Prostate gland (tissue), 2 donors: ENCODE measurements at regions not wholly inside any gene's neighbourhood (a gene's known extent, or its start where the extent isn't known, plus 50 kb on each side); places are given as distances from the start of the nearest gene placed in this dataset.

Experiments used
- DNase-seq: peaks from one replicate; pipeline ENCODE4 v3.0.0-alpha.2; 2019; ENCODE audit warnings: low spot score
- H3K27ac ChIP-seq, 2 donors: fragments of 200-600 bp; sonication (generic); 2 replicates each; pipeline ENCODE4 v1.5.1; 2017 to 2019
- H3K27me3 ChIP-seq: fragments of 200-600 bp; sonication (generic); replicated peaks from 2 replicates; pipeline ENCODE4 v1.5.1; 2019; ENCODE audit not compliant: insufficient read depth
- H3K36me3 ChIP-seq, 2 donors: fragments of 200-600 bp; sonication (generic); 1 replicate in 1 of 2; 2 replicates in 1 of 2; pipeline versions ENCODE4 v1.5.1 to v1.8.1; 2017 to 2019
- H3K4me1 ChIP-seq: fragments of 200-600 bp; sonication (generic); replicated peaks from 2 replicates; pipeline ENCODE4 v1.5.1; 2019
- H3K4me3 ChIP-seq, 2 donors: fragments of 200-600 bp; sonication (generic); 2 replicates each; pipeline ENCODE4 v1.5.1; 2017 to 2019
- H3K9me3 ChIP-seq: fragments of 200-600 bp; sonication (generic); 2 replicates; pipeline ENCODE4 v1.5.1; 2017
- POLR2A ChIP-seq: fragments of 450-650 bp; IDR thresholded peaks from one replicate; pipeline ENCODE4 v1.6.1; 2016; ENCODE audit warnings: antibody characterized with exemption, mild to moderate bottlenecking
- POLR2AphosphoS5 ChIP-seq: sonication (generic); formaldehyde crosslinking; IDR thresholded peaks from one replicate; pipeline ENCODE4 v1.6.1; 2017; ENCODE audit warnings: antibody characterized with exemption
- WGBS: methylation state at CpG from one replicate; pipeline ENCODE4 v1.1.5; 2018; 5-methylcytosine and 5-hydroxymethylcytosine counted together
- intact Hi-C: fragments of 100-400 bp; cut with DNase I; formaldehyde crosslinking; loops from one replicate; pipeline ENCODE4 v1.14.2; 2022
- TF ChIP-seq, protein P1 (sequence below), 4 experiments: fragments of 200-600 bp in 2 of 4; fragments of 450-650 bp in 2 of 4; sonication (generic) in 2 of 4; IDR thresholded peaks; 1 replicate in 3 of 4; 2 replicates in 1 of 4; pipeline ENCODE4 v1.5.1; 2016 to 2019; ENCODE audit warnings: antibody characterized with exemption in 4 of 4, mild to moderate bottlenecking in 2 of 4, moderate library complexity in 2 of 4

DNA sequence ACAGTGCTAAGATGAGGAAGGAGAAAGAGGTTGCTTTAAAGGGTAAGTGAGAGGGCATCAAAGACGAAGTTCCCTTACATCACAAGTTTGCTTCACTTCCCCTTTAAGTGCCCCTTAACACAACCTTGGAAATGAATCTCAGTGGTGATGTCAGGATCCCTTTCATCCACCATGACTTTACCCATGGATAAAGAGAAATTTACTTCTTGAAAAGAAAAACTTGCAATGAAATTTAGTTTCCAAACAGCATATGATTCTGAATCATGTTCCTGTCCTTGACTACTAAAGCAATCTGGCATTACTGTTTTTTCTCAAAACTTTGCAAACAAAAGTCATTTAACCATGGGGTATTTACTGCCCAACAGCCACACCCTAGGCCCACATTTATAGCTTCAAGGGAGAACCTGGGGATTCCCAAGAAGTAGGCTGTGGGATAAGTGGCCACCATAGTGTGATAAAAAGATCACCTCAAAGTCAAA, 135.9 kb downstream of the ITGB8 start:
- H3K36me3 ChIP-seq = no peaks in the 10 kb centered on the region
- 71% methylated on average over 1 of the region's 1 CpG for WGBS
- H3K4me1 ChIP-seq = no peaks in the 10 kb centered on the region
- no peak overlapping the region for H3K27ac ChIP-seq
- TF ChIP-seq, protein P1, sequence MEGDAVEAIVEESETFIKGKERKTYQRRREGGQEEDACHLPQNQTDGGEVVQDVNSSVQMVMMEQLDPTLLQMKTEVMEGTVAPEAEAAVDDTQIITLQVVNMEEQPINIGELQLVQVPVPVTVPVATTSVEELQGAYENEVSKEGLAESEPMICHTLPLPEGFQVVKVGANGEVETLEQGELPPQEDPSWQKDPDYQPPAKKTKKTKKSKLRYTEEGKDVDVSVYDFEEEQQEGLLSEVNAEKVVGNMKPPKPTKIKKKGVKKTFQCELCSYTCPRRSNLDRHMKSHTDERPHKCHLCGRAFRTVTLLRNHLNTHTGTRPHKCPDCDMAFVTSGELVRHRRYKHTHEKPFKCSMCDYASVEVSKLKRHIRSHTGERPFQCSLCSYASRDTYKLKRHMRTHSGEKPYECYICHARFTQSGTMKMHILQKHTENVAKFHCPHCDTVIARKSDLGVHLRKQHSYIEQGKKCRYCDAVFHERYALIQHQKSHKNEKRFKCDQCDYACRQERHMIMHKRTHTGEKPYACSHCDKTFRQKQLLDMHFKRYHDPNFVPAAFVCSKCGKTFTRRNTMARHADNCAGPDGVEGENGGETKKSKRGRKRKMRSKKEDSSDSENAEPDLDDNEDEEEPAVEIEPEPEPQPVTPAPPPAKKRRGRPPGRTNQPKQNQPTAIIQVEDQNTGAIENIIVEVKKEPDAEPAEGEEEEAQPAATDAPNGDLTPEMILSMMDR (IDR thresholded peaks at IDR 0.05) = no peak
- no peaks in the 10 kb centered on the region for H3K9me3 ChIP-seq
- DNase-seq = no peak
- intact Hi-C loops = no loop called here
- H3K27me3 ChIP-seq = no peaks in the 10 kb centered on the region
- H3K4me3 ChIP-seq = no peak overlapping the region

DNA sequence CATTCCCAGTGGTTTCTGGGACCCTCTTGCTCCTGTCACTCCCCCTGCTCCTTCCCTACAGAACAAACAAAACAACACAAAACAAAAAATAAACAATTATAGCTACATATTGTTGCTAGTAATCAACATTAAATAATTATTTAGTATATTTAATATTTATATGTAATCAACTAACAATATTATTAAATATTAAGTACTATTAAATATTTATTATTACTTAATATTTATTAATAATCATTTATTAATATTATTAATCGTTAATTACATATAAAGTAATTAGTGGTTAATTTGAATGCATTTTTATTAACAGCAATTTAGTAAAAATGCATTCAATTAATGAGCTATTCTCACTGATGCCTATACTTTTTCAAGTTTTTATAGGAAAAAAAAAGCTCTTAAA, 139.4 kb downstream of the ITGB8 start:
- no peaks in the 10 kb centered on the region for H3K4me1 ChIP-seq
- no peaks in the 10 kb centered on the region for H3K36me3 ChIP-seq
- intact Hi-C loops = no loop called here
- no peak overlapping the region for H3K27ac ChIP-seq
- 52% methylated on average over 1 of the region's 1 CpG for WGBS
- H3K27me3 ChIP-seq = no peaks in the 10 kb centered on the region
- H3K9me3 ChIP-seq = no peaks in the 10 kb centered on the region
- no peak overlapping the region for H3K4me3 ChIP-seq
- DNase-seq = no peak
- TF ChIP-seq POLR2AphosphoS5 = no peak
- TF ChIP-seq, protein P1 (IDR thresholded peaks at IDR 0.05) = no peak

DNA sequence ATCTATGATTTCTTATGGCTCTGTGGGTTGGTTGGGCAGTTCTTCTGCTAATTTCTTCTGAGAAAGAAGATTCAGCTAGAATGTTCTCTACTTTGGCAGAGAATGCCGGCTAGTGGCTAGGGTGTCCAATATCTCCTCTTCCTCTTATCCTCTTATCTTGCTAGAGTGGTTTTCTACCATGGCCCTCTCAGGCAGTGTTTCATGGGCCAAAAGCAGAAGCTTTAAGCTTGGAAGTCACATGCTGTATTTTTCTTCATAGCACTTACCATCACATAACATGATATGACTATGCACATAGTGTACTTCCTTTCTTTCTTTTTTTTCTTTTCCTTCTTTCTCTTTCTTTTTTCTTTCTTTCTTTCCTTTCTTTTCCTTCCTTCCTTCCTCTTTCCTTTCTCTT, 140.0 kb downstream of the ITGB8 start:
- TF ChIP-seq, protein P1 (IDR thresholded peaks at IDR 0.05) = no peak
- TF ChIP-seq POLR2AphosphoS5 (no peak), POLR2A (no peak)
- Histone ChIP-seq H3K4me3 (no peak overlapping the region), H3K36me3 (no peaks in the 10 kb centered on the region), H3K27ac (no peak overlapping the region), H3K27me3 (no peaks in the 10 kb centered on the region), H3K4me1 (no peaks in the 10 kb centered on the region), H3K9me3 (no peaks in the 10 kb centered on the region)
- intact Hi-C loops = no loop called here
- DNase-seq = no peak
- WGBS = 70% methylated on average over 1 of the region's 1 CpG

DNA sequence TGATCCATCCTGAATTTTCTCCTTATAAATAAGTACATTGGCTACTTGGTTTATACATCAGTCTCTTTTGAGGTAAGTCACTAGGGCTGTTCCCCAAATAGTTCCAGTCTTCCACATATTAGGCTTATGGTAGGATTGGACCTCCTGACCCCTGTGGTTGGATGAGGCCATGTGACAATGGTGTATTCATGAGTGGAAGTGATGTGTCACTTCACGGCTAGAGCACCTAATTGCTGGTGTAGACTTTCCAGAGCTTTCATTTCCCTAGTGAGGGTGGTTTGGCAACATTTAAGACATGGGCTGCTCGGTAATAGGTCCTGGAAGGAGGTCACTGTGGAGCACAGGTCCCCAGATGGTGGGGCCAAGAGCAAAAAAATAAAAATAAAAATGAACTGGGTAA, 141.2 kb upstream of the ABCB5 start:
- Histone ChIP-seq H3K9me3 (no peaks in the 10 kb centered on the region), H3K4me3 (no peak overlapping the region), H3K27ac (no peak overlapping the region), H3K27me3 (no peaks in the 10 kb centered on the region), H3K36me3 (no peaks in the 10 kb centered on the region), H3K4me1 (no peaks in the 10 kb centered on the region)
- intact Hi-C loops = no loop called here
- WGBS = 47% methylated on average over 2 of the region's 2 CpGs
- no peak for DNase-seq
- TF ChIP-seq, protein P1 (IDR thresholded peaks at IDR 0.05) = no peak
- TF ChIP-seq POLR2AphosphoS5 (no peak), POLR2A (no peak)

DNA sequence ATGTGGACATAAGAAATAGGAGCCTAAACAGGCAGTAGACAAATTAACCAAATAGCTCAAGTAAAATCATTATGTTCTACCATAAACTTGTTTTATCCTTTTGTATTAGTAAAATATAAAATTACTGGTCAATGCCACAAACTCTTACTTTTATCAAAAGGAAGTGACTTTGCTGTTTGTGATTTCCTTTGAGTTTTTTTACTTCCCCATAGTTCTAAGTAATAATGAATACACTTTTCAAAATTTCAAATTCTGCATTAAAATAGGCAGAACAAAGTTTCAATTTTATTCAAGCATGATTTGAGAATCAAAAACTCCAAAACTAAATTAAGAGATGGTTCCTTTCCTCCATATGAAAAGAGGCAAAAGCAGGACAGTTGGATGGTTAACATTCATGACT, 139.7 kb upstream of the ABCB5 start:
- no peaks in the 10 kb centered on the region for H3K36me3 ChIP-seq
- intact Hi-C loops = no loop called here
- H3K4me3 ChIP-seq = no peak overlapping the region
- no peaks in the 10 kb centered on the region for H3K9me3 ChIP-seq
- no peaks in the 10 kb centered on the region for H3K4me1 ChIP-seq
- no peaks in the 10 kb centered on the region for H3K27me3 ChIP-seq
- no peak for TF ChIP-seq POLR2AphosphoS5
- TF ChIP-seq, protein P1 (IDR thresholded peaks at IDR 0.05) = no peak
- no peak for TF ChIP-seq POLR2A
- no peak overlapping the region for H3K27ac ChIP-seq
- no peak for DNase-seq
